IMR-90 (cell line): ENCODE measurements at regions not wholly inside any gene's neighbourhood (a gene's known extent, or its start where the extent isn't known, plus 50 kb on each side); places are given as distances from the start of the nearest gene placed in this dataset.

Source experiments
- BHLHE40 ChIP-seq: fragments of 150-350 bp; IDR thresholded peaks from 2 replicates; pipeline ENCODE4 v1.6.1; 2016; ENCODE audit warnings: mild to moderate bottlenecking, low read depth, low read length
- CTCF ChIP-seq: conservative IDR thresholded peaks from 2 replicates; pipeline ENCODE4 v1.5.1; 2012; ENCODE audit warnings: mild to moderate bottlenecking, low read depth, low read length, improper control_type of control experiment
- ELK1 ChIP-seq: fragments of 150-350 bp; IDR thresholded peaks from 2 replicates; pipeline ENCODE4 v1.6.1; 2016; ENCODE audit warnings: low read depth, mild to moderate bottlenecking, low read length, moderate library complexity, borderline replicate concordance
- MAFK ChIP-seq: IDR thresholded peaks from 2 replicates; pipeline ENCODE4 v1.6.1; 2012; ENCODE audit warnings: low read depth, low read length, improper control_type of control experiment
- POLR2A ChIP-seq: IDR thresholded peaks from 2 replicates; pipeline ENCODE4 v1.6.1; 2012; ENCODE audit warnings: mild to moderate bottlenecking, low read depth, low read length
- RAD21 ChIP-seq: IDR thresholded peaks from 2 replicates; pipeline ENCODE4 v1.6.1; 2012; ENCODE audit warnings: low read length, improper control_type of control experiment
- RCOR1 ChIP-seq: IDR thresholded peaks from 2 replicates; pipeline ENCODE4 v1.6.1; 2012; ENCODE audit warnings: mild to moderate bottlenecking, low read length, improper control_type of control experiment; ENCODE audit not compliant: insufficient replicate concordance
- RFX5 ChIP-seq: IDR thresholded peaks from 2 replicates; pipeline ENCODE4 v1.8.0; 2012; ENCODE audit warnings: low read depth, mild to moderate bottlenecking, low read length, moderate library complexity
- USF2 ChIP-seq: fragments of 150-350 bp; IDR thresholded peaks from 2 replicates; pipeline ENCODE4 v1.6.1; 2017; ENCODE audit warnings: mild to moderate bottlenecking, antibody characterized with exemption, low read length, low read depth

GRCh38 chr11:26783997-26784396 lies 62.1 kb upstream of the SLC5A12 start:
- TF ChIP-seq CTCF (no peak), POLR2A (no peak), MAFK (no peak), BHLHE40 (no peak), USF2 (no peak), ELK1 (no peak), RAD21 (no peak), RFX5 (no peak), RCOR1 (no peak)
